HG02759 (cell line): ENCODE measurements at regions not wholly inside any gene's neighbourhood (a gene's known extent, or its start where the extent isn't known, plus 50 kb on each side); places are given as distances from the start of the nearest gene placed in this dataset.
A peak's percentile ranks its signal among the peaks of the same experiment; 100 is the strongest.

ENCODE experiments used
- ATAC-seq: cut with Tn5 transposase; IDR thresholded peaks from one replicate; pipeline ENCODE4 v1.9.1; 2021; ENCODE audit warnings: mild to moderate bottlenecking, moderate library complexity; ENCODE audit not compliant: unreplicated experiment

DNA sequence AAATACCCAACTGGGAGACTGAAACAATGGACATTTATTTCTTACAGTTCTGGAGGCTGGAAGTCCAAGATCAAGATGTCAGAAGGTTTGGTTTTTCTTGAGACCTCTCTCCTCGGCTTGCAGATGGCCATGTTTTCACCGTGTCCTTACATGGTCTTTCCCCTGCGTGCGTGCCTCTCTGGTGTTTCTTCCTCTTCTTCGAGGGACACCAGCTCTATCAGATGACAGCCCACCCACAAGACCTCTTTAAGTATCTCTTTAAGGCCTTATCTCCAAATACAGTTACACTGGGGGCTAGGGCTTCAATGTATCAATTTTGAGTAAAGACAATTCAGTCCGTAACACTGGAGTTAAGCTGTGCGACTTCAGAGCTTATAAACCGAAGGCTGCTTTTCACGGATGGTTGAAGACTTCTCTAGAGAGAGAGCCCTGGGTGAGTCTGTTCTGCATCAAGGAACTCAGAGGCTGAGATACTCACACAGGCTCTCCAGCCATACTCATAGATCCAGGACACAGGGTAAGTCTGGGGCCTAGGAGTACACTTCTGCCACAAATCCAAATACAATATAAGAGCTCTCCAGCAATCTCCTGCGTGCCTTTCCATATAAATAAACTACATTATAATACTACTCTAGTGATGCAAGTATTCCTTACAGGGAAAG is 339.9 kb upstream of the PKDCC start:
- peak; percentile 41 for ATAC-seq

DNA sequence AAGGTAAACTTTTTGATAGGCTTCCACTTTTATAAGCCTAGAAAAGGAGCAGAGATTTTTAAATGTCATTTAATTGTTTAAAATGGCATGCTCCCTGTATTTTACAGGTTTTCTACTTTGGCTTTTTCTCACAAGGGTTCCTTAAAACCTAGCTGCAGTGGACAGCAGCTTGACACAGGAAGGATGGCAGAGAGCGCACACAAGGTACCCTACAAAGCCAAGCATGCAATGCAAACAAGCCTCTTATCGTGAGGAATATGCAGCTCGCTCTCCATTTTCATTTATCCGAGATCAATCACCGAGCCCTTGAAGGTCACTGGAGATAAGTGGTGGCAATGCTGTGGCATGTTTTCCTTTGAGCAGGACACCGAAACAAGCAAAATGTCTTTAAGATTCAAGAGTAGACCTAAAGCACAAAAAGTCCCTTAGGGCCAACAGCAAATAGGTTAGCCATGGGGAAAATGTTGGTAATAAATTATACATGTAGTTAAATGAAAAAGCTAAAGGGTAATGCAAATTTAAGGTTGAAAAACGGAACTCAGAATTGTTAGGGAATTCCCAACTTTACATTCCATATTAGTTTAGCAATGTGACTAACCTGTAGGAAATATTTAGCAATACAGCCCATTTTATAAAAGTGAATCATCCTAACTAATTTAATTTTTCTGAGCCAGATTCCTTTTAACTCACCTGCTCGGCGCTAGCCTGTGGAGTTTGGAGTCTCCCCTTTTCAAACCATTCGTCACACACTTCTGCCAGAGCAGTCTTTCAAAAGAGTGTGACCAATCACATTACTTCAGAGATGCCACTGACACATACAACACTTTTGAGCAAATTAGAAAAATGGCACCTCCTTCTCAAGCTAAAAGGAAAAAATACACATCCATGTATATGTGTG is 337.9 kb upstream of the PKDCC start:
- no peak for ATAC-seq

DNA sequence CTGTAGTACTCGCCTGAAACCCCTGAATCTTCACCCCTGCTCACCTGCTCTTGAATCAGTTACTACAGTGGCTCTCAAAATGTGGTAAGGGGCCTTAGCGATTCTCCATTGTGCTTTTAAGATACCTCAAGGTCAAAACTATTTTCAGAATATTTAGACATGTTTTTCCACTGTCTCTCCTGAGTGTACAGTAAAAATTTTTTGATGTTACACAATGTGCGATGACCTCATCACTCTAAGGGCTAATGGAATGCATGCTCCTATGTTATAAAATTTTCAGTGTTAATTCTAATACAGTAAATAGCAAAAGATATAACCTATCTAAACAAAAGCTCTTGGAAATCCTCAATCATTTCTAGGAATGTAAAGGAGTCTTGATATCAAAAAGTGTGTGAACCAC is 336.9 kb upstream of the PKDCC start:
- ATAC-seq: no peak

DNA sequence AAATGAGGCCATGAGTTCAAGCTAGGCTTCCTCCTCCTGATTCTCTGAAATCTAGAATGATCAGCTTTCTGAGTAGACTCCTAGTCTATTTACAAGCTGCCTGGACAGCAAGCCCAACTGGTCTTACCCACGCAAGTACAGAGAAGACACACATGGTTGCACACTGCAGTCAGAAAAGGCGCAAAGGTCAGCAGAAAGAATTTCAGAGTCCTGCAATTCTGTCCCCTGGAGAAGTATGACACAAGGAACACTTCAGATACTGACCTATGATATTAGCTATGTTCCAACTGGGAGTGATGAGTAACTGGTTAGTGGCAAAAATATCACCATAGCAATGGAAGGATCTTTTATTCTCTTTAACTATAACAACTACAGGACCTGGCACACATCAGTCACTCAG is 336.1 kb upstream of the PKDCC start:
- no peak for ATAC-seq

DNA sequence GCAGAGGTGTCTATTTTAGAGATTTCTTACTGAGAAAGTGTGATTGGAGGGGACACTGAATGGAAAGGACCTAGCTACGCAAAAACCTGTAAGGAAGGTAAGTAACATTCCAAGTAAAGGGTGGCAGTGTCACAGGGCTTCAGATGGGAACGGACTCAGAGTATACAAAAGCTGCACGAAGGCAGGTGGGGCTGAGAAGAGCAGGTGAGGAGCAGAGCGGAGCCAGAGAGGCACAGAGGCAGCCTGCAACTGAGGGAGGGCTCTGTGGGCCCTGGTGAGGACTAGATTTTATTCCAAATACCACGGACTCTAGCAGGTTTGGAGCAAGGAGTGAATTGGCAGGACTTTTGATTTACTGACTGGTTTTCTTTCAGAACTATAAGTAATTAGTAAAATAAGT is 331.3 kb upstream of the PKDCC start:
- ATAC-seq: no peak

DNA sequence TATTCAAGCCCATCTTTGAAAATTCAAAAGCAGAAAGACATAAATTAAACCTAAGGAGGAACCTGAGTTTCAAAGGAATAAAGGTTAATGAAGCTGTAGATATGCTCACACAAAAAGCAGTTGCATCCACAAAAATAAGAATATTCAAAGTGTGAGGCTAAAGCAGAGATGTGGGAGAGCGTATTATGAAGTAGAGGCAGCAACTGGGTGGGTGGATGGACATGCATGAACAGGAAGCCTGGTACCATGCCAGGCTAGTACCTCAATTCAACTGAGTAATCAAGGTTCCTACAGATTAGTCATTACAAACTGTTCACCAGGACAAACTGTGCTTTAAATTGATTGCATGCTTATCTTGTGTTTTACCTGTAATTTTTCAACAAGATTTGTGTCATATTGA is 330.0 kb upstream of the PKDCC start:
- ATAC-seq: no peak

DNA sequence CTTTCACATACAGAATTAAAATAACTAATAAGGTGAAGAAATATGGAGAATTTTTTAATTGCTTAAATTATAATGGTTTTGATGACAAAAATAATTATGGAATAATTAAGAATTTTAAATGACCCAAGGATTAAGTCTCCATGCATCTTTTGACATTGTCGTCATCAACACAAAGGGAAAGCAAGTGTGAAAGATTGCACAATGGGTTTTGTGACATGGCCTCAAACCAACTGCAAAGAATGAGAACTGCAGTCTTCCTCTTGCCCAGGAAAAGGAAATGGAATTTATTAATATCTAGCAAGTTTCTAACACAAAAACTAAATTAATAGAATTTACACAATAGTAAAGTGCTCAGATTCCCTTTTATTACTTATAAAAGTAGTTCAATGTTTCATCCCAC is 329.1 kb upstream of the PKDCC start:
- ATAC-seq: no peak

DNA sequence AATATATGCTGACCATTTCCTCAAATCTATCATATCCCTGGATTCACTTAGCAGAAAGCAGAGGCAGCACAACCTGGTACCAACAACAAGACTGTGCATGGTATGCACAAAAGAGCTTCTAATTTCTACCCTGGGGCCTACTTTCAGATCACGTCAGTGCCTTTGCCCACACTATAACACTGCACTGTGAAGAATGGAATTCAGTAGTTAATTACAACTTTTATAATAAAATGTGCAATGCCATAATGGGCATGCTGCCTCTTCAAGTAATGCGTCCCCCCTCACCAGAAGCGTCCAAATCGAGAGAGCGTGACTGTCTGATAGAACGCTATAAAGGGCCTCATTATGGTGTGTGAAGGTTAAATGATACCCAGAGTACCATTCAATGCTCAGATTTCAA is 328.1 kb upstream of the PKDCC start:
- ATAC-seq: no peak

DNA sequence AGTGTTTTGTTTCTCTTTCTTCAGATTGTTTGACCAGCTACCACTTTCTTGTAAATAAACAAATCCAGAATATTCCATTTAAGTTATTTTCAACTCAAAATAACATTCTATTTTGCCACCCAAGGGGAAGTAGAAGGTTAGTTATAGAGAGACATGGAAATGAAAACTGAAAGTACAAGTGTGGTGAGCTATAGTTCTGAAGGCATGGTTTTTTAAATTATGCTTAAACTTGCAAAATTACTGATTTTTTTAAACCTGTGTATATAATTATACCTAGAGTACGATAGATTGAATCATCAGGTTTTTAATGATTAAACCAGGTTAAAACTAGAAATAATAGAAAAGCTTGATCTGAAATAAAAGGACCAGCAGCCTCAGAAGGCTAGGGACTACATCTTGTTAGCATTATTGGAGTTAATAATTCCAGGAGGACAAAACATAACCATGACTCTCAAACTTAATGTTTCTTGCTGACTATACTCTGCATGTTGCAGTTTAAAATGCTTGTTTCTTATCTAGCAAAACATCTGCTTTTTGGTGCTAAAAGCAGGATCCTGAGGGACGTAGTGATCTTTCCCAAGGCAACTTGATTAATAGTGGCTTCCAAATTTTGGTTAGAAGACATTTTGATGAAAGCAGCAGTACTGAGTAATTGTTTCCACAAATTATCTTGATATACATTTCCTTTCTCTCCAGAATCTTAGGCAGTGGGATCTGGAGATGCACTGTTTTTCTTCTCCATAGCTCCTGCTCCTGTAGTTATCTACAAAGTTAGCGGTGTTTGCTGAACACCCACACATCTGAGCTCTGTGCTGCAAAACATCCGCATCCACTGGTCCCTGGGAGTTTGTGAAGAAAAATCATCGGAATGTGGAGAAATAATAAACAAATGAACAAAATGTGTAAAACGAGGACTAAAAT is 327.2 kb upstream of the PKDCC start:
- ATAC-seq: peak; percentile 59

DNA sequence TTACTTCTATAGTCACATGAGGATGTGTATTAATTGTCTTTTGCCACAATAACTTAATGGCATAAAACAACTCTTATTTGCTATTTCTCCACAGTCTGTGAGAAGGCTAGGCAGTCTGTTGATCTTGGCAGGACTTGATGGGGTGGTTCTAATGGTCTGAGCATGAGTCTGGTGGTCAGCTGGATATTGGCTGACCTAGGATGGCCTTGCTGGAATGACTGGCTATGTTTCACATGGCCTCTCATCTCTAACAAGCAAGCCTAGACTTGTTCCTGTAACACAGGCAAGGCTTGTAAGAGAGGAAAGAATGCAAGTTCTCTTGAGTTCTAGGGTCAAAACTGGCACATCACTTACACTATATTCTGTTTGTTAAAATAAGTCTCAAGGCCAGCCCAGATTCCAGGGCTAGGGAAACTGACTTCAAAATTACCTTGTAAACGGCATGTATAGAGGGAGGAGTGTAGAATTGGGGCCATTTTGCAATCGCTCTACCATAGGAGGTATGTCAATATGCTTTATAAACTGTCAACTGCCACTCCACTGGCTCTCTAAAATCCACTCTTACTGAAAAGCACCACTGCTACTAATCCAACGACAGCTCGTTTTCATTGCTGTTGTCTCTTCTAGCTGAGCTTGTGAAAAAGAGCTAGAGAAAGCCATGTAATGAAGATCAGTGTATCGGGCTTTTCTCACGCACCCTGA is 325.0 kb upstream of the PKDCC start:
- no peak for ATAC-seq

DNA sequence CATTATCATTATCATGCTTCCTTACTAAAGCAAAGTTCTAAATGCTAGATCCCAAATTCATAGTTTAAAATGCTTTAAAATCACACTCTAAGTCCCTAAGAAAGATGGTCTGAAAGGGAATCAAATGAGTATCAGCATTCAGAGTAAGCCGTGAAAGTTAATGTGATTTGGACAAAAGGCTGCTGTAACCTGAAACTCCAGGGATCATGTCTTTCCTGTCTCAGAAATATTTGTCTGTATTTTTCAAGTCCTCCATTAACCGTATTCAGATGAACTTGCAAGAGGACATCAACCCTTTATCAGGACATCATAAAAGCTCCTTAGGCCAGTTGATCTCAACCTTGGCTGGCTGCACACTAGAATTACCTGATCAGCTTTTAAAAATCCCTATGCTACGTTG is 324.3 kb upstream of the PKDCC start:
- no peak for ATAC-seq

DNA sequence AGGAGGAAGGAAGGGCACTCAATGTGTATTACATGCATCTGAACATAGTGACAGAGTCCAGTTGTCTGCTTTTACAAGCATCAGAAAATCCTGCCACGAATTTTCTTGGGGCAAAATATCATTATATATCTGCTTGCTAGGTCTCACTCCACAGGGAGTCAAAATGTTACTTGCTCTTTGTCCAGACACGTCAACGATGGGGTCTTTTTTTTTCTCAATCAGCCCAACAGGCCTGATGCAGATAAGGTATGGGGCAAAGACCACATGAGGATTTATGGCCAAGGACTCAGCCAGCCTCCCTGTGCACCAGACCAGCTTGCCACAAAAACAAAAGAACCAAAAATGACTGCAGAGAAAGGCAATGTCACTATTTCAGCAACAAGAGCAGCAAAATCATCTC is 323.4 kb upstream of the PKDCC start:
- ATAC-seq: no peak

DNA sequence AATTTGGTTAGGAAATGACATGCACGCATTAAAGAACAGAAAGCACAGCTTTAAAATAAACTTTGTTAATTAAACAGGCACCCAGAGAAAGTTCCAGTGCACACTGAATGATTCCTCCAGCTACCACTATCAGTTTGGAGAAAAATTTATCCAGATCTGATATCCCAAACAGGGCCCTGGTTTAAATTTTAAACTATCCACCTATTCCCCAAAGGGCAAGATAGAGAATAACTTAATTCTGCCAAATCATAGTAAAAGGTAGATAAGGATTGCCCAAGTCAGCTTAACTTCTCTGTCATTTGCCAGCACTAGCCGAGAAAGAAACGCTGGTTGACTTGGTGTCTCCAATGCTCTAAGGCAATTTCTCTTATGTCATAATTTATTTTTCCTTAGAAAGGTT is 321.9 kb upstream of the PKDCC start:
- ATAC-seq: no peak

DNA sequence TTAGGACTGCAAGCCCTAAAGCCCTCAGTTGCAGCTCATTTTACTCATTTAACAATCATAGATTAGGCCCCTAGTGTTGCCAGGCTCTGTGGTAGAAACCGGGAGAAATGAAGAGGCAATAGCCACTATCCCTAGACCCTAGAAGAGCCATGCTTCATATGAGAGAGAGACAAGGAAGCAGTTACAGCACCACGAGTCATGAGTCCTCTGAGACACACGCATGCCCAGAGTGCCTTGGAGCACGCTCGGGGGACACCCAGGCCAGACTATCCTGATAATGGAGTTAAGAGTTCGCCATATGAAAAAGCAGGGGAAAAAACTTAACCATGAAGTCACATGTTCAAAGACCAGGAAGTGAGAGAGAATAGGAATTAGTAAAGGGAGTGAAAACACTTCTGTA is 321.5 kb upstream of the PKDCC start:
- ATAC-seq: no peak

DNA sequence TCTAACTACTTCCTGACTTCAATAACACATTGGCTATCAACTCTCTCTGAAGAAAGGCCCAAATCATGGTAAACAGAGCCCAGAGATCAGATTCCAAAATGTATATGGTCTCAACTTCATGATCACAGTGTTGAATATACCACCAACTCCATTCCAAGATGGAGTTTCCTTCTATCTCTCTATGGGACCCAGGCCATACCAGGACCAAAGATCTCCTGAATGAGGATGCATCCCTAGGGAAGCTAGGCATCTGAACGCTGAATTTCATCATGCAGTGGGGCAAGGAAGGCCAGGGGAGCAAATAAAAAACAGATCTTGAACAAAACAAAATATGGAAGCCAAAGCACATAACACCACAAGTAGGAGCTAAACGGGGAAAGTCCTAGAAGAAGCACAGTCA is 320.7 kb upstream of the PKDCC start:
- ATAC-seq: no peak

DNA sequence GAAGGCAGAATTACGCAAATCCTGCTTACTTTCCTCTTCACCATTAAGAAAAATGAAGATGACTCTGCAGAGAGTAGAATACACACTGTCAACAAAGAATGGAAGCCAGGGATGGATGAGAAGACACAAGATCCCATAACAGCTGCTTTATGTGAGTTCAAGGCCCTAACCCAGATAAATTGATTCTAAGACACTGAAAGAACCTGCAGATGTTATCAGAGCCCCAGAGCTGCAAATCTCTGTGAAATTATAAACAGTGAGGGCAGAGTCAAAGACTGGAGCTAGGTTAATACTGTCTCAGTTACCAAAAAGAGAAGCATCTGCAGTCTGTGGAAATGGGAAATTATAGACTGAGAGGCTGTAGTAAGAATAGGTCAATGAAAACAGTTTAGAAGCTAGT is 320.1 kb upstream of the PKDCC start:
- no peak for ATAC-seq

DNA sequence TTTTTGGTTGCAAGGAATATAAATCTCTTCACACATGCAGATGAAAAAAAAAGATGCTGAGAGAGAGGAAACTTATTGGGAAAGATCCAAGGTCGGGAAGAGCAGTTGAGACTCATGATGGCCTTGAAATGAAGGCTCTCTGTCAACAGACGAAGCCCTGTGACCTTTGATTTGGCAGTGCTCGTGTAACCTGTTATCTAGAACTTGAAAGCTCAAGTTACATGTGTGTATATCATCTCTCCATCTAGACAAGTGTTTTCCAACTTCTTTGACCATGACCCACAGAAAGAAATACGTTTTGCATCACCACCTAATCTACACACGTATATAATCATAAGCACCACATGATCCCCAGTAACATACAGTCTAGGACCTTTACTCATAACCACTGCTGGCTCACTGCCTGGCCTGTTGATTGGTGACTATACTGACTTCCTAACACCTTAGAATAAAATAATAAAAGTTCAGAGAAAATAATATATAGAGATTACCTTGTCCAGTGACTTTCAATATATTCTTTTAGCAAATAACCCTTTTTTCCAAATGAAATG is 319.0 kb upstream of the PKDCC start:
- no peak for ATAC-seq

DNA sequence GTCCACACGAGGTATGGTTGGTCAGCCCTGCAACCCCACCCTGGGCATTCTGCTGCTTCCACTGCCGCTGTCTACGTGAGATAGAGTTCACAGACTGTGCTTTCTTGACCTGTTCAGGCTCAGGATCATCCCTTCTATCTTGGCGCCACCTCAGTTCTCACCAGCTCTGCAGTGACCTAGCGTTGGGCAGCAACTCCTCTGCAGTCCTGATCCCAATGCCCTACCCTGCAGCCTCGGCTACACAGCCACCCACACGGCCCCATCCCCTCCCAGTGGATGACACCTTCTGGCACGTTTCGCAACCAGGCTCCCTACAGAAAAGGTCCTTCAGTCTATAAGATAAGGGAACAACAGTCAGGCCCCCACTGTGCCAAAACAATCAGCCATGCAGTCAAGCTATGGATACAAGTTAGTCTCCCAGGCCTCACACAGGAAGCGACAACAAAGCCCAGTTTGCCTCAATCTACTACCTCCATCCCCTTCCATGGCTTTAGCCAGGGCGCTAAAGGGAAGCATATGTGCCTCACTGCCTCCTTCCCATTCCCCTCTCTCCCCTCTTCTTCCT is 317.9 kb upstream of the PKDCC start:
- no peak for ATAC-seq

DNA sequence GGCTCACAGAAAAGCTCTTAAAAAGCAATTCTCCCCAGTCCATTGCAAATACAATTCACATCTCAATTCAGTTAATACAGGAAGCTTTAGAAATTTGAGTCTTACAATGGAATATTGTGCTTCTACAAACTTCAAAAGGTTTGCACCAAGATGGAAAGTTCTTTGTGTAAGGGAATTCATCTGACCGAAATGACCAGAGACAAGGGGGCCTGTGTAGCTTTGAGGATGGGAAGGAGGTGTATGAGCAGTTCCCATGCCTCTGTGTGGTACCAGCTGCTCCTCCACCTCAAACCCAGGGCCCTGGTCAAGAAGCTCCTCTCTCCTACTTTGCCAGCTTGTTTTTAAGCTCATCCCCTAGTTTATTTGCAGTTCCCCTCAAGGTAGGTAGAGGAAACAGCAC is 312.8 kb upstream of the PKDCC start:
- no peak for ATAC-seq

DNA sequence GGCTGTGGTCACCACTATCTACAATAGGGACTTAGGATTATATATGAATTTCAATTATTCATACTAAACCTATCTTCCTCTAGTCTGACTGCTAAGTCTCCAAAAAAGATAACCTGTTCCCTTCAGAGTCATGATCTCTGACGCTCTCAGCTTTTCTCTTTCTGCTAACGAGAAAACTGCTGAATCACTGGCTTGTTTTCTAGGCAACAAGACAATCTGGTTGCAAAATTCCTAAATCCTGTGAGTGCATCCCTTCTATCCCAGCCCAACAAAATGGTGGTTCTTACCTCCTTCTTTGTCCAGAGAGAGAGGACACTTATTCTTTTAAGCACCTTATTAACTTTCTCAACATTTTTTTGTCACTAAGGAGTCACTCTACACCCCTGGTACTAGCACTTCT is 312.3 kb upstream of the PKDCC start:
- ATAC-seq: no peak
